ENCODE measurements at regions not wholly inside any gene's neighbourhood (a gene's known extent, or its start where the extent isn't known, plus 50 kb on each side); places are given as distances from the start of the nearest gene placed in this dataset.

- DNase-seq (ENCODE audit: low spot score): no peak
Observed at GRCh38 chr20:11296221-11296620, 621.5 kb upstream of the BTBD3 start.

DNA sequence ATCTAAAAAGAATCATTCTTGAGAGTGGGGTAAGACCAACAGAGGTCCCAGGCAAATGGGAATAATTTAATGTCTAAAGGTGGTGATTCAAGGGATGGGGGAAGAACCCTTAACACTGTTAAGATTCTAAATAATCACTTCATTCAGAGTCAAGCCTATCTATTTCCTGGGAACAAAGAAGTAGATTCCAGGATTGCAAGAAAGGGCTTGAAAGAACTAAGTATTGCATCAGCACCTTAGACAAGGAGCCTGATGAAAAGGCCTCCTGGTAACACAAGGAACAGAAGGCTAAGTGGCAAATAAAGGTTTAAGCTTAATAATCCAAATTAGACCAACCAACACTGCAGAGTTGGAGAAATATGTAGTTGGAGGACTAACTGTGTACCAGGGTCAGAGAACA lies 620.7 kb upstream of the BTBD3 start:
- DNase-seq (ENCODE audit: low spot score): no peak

DNA sequence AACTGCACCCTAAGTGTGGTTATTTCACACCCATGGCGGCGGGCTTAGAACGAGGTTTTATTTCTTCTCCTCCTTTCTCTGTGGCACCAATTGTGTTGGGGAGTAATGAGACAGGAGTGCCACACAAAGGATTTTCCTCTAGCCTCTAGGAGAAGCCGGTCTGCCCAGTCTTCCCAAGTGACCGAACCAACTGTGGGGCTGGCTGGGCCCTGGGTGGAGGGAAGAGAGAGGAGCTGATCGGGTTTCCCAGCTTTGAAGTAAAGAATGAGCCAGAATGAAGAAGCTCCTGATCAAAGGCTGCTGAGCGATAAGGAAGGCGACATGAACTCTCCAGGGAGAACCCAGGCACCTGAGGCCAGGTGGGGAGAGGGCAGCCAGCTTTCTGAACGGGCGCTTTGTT lies 616.0 kb upstream of the BTBD3 start:
- no peak for DNase-seq (ENCODE audit: low spot score)

DNA sequence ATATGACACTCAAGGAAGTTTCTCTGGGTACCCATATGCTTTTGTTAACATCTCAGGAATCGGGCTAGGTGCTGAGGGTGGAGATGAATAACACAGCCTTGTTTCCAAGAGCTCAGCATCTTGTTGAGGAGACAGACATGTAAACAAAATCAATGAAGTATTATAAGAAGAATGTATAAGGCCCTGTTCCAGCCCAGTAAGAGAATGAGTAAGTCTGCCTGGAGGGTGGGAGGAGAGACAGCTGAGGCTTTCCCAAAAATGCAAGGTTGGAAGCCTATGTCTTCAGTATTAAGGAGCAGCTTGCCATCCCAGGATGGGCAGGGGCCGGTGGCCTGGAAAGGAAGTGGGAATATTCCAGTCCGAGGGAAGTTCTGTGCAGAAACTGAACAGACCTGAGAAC lies 615.3 kb upstream of the BTBD3 start:
- DNase-seq (ENCODE audit: low spot score): no peak

DNA sequence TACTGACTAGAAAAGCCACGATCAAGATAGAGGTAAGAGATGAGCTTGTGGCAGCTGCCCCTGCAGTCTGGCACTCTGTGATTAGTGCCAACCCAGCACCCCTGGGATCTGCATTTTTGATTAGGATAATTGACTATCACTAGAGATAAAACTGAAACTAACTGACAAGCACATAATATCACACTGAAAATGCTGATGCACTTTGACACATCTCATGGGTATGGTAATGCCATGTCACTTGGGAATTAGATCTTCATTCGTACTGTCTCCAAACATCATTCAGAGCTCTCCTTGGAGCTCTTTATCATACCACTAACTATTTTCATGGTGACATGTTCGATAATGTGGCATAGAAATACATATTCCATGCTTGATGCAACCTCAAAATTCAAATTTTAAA lies 612.9 kb upstream of the BTBD3 start:
- DNase-seq (ENCODE audit: low spot score): no peak

DNA sequence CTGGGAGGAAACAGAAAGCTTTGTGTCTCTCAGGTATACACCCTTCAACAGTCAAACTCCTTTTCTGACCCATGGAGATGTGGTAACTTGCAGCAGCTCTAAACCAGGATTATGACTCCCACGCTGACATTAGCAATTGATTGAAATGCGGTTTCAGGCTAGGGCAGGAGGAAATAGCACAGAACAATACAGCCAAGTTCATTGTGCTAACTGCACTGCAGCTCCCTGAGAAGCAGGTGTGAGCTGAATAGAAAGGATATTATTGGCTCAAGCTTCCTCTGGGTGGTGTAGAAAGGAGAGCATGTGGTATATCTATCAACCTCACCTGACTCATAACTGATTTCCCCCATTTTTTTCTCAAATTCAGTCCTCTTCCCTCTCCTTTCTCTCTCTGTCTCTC lies 612.3 kb upstream of the BTBD3 start:
- DNase-seq (ENCODE audit: low spot score): no peak

DNA sequence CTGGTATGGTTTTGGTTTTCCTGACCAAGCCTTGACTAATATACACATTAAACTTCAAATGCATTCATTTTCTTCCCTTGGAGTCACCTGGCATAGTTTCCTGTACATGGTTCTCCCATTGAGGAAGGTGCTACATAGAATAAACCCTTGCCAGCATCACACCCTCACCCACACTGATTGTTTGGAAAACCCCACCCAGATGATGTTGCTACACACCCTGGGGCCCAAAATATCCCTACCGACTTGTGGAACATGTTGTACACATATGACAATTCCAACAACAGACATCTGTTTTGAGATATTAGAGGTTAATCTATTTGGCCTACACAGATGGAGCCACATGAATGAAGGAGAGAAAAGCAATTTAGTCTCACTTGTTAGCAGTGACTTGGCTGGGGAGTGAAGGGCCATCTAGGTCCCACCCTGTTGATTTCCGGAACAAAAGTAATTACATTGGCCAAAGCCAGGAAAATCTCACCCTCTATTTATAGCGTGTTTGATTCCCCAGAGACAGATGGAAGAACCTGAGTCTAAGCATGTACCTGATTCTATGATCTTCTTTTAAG lies 606.0 kb upstream of the BTBD3 start:
- no peak for DNase-seq (ENCODE audit: low spot score)

GRCh38 chr20:11315525-11315924 lies 602.2 kb upstream of the BTBD3 start:
- DNase-seq (ENCODE audit: low spot score): no peak

DNA sequence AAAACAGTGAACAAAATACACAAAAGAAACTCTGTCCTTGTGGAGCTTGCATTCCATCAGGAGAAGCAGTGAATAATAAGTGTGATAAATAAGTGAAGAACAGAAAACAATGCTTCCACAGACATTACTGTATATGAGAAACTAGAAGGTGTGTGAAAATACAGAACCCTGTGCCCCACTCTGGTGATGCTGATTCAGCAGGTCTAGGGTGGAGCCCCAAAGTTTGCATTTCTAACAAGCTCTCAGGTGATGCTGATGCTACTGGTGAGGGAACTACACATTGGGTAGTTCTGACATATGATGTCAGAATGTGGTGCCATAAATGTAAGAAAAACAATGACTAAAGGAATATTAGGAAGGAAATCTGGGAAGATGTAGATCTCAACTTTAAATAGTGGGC lies 601.4 kb upstream of the BTBD3 start:
- DNase-seq (ENCODE audit: low spot score): no peak

- no peak for DNase-seq (ENCODE audit: low spot score)
Observed at GRCh38 chr20:11320033-11320432, 597.7 kb upstream of the BTBD3 start.

GRCh38 chr20:11323816-11324215 lies 593.9 kb upstream of the BTBD3 start:
- no peak for DNase-seq (ENCODE audit: low spot score)

DNA sequence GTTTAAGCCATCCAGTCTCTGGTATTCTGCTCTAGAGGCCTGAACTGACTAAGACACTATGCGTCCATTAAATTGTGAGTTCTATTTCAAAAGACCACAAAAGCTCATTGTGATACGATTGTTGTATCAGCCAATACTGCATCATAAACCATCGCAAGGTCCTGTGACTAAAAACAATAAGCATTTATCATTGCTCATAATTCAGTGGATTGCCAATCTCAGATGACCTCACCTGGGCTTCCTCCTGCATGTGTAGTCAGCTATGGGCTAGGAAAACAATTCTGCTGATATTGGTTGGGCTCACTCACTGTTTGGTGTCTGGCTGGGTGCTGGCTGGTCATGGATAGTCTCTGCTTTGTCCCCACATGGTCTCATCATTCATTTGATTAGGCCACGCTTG lies 592.7 kb upstream of the BTBD3 start:
- no peak for DNase-seq (ENCODE audit: low spot score)

- no peak for DNase-seq (ENCODE audit: low spot score)
Observed at GRCh38 chr20:11328839-11329238, 588.9 kb upstream of the BTBD3 start.

GRCh38 chr20:11329271-11329670 lies 588.4 kb upstream of the BTBD3 start:
- DNase-seq (ENCODE audit: low spot score): peak; percentile 14

GRCh38 chr20:11331096-11331495 lies 586.6 kb upstream of the BTBD3 start:
- DNase-seq (ENCODE audit: low spot score): no peak

- DNase-seq (ENCODE audit: low spot score): no peak
Observed at GRCh38 chr20:11332381-11332780, 585.3 kb upstream of the BTBD3 start.

- no peak for DNase-seq (ENCODE audit: low spot score)
Observed at GRCh38 chr20:11333634-11334033, 584.1 kb upstream of the BTBD3 start.

DNA sequence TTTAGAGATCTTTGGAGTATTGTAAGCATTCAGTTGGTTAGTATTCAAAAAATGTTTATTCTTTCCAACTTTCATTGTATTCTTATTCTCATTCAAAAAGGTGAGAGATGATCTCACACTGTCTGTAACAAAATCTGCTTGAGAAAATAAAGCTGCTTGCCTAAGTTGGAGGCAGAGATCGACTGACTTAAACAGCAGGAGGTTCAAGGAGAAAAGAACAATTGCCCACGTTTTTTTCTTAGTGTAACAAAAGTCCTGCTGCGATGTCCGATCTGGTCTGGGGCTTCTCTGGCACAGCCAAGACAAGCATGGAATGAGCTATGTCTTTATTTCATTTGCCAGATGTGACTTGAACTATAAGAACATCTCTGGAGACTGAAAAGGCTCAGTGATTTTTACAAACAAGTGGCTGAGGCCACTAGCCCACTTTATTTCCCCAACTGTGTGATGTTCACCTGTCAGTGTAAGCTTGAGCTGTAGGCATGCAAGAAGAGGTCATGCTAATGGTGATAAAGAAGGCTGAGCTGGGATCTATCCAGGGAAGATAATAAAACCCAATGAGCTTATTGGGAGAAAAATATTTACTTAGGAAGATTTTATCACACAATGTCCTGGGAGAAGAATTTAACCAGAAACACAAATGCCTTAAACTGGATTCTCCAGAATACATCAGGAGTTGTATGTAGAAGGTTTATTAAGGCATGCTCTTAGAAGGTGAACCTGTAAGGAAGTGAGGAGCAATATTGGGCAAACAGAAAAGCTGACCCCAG lies 580.1 kb upstream of the BTBD3 start:
- no peak for DNase-seq (ENCODE audit: low spot score)

GRCh38 chr20:11338496-11339306 lies 579.0 kb upstream of the BTBD3 start:
- DNase-seq (ENCODE audit: low spot score): no peak

DNA sequence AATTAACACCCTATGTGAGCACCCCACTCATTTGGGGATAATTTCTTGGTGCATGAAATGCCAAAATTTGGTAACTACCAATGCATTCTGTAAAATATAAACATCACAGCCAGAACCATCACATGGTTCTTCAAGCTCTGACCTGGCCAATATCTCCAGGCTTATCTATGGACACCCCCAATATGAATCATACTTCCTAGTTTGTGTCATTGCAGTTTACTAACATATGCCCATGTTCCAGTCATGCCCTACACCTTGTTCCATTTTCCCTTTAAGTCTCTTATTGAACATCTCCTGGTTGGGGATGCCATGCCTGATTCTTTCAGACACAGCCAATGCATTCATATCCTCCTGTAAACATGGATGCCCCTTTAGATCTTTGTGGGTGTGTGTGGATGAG lies 572.8 kb upstream of the BTBD3 start:
- DNase-seq (ENCODE audit: low spot score): no peak

DNA sequence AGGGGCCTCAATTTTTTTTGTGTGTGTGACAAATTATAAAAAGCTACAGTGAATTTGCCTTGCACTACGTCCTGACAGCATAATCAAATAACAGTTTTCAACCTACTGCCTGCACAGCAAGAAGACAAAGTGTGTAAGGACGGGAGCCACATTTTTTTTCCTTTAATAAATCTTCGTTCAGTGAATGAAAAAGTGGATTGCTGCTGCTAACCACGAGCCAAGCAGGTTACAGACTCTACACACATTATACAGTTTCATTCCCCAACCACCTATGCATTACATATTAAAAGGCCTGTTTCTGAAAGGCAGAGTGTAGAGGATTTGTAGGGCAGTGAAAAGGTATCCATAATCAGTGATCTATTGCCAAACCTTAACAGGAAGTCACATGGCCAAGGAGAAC lies 570.0 kb upstream of the BTBD3 start:
- DNase-seq (ENCODE audit: low spot score): no peak

GRCh38 chr20:11350126-11351005 lies 567.3 kb upstream of the BTBD3 start:
- DNase-seq (ENCODE audit: low spot score): no peak

All from COLO829 (cell line).